Neuronal stem cell (in vitro differentiated cells): ENCODE measurements at regions not wholly inside any gene's neighbourhood (a gene's known extent, or its start where the extent isn't known, plus 50 kb on each side); places are given as distances from the start of the nearest gene placed in this dataset.

Source experiments
- DNase-seq: peaks from one replicate; pipeline ENCODE4 v3.0.0-alpha.2; 2013; ENCODE audit warnings: low spot score
- H2AFZ ChIP-seq: one replicate; pipeline ENCODE4 v1.6.1; 2013; ENCODE audit warnings: mild to moderate bottlenecking, low read length, inconsistent platforms
- H2AK5ac ChIP-seq: 2 replicates; pipeline ENCODE4 v1.6.1; 2013; ENCODE audit warnings: low read depth, mild to moderate bottlenecking, inconsistent platforms, low read length, moderate library complexity, mixed read lengths
- H2BK120ac ChIP-seq: 2 replicates; pipeline ENCODE4 v1.6.1; 2013; ENCODE audit warnings: low read depth, mild to moderate bottlenecking, inconsistent platforms, low read length, moderate library complexity, mixed read lengths
- H2BK12ac ChIP-seq: one replicate; pipeline ENCODE4 v1.6.1; 2013; ENCODE audit warnings: low read length, inconsistent platforms
- H2BK15ac ChIP-seq: 2 replicates; pipeline ENCODE4 v1.6.1; 2013; ENCODE audit warnings: mild to moderate bottlenecking, low read length, inconsistent platforms, mixed read lengths
- H2BK5ac ChIP-seq: one replicate; pipeline ENCODE4 v1.6.1; 2013; ENCODE audit warnings: inconsistent platforms, mild to moderate bottlenecking, low read length, moderate library complexity
- H3K14ac ChIP-seq: one replicate; pipeline ENCODE4 v1.6.1; 2013; ENCODE audit warnings: low read length, inconsistent platforms
- H3K18ac ChIP-seq: 2 replicates; pipeline ENCODE4 v1.6.1; 2013; ENCODE audit warnings: low read length, inconsistent platforms
- H3K23ac ChIP-seq: 2 replicates; pipeline ENCODE4 v1.6.1; 2013; ENCODE audit warnings: low read depth, mild to moderate bottlenecking, mixed read lengths, low read length, inconsistent platforms; ENCODE audit not compliant: poor library complexity
- H3K27ac ChIP-seq: replicated peaks from 3 replicates; pipeline ENCODE4 v1.5.1; 2013; ENCODE audit warnings: low read length, inconsistent platforms
- H3K27me3 ChIP-seq, 3 experiments: 2 replicates each; pipeline ENCODE4 v1.6.1; 2013; ENCODE audit warnings: low read length in 3 of 3, mild to moderate bottlenecking in 2 of 3, inconsistent platforms in 1 of 3, low read depth in 1 of 3, mixed read lengths in 1 of 3, moderate library complexity in 1 of 3; ENCODE audit not compliant: control insufficient read depth in 3 of 3, insufficient read depth in 3 of 3
- H3K36me3 ChIP-seq, 2 donors: replicated peaks in 1 of 2; 2 replicates each; pipeline ENCODE4 v1.6.1; 2013; ENCODE audit warnings: low read length in 2 of 2; ENCODE audit not compliant: control insufficient read depth in 2 of 2, insufficient read depth in 2 of 2
- H3K4ac ChIP-seq: 2 replicates; pipeline ENCODE4 v1.6.1; 2013; ENCODE audit warnings: inconsistent platforms, mild to moderate bottlenecking, low read length, moderate library complexity
- H3K4me1 ChIP-seq, 2 donors: 1 replicate in 1 of 2; 2 replicates in 1 of 2; pipeline ENCODE4 v1.6.1; 2013; ENCODE audit warnings: low read length in 2 of 2, low read depth in 1 of 2; ENCODE audit not compliant: control insufficient read depth in 2 of 2, insufficient read depth in 1 of 2
- H3K4me2 ChIP-seq: one replicate; pipeline ENCODE4 v1.6.1; 2013; ENCODE audit warnings: mild to moderate bottlenecking, low read length, inconsistent platforms; ENCODE audit not compliant: insufficient read depth, poor library complexity, severe bottlenecking
- H3K4me3 ChIP-seq, 2 donors: 2 replicates each; pipeline ENCODE4 v1.5.1; 2013; ENCODE audit warnings: low read length in 2 of 2, mild to moderate bottlenecking in 2 of 2, inconsistent platforms in 1 of 2, moderate library complexity in 1 of 2
- H3K79me1 ChIP-seq: one replicate; pipeline ENCODE4 v1.6.1; 2013; ENCODE audit warnings: low read depth, mild to moderate bottlenecking, inconsistent platforms, low read length, moderate library complexity
- H3K9ac ChIP-seq: one replicate; pipeline ENCODE4 v1.6.1; 2013; ENCODE audit warnings: mild to moderate bottlenecking, low read depth, low read length, inconsistent platforms; ENCODE audit not compliant: poor library complexity
- H3K9me3 ChIP-seq, 2 donors: replicated peaks in 1 of 2; 2 replicates each; pipeline versions ENCODE3 to v1.6.1; 2013; ENCODE audit warnings: low read length in 2 of 2, mild to moderate bottlenecking in 2 of 2, inconsistent platforms in 1 of 2, low read depth in 1 of 2, mixed read lengths in 1 of 2, moderate library complexity in 1 of 2; ENCODE audit not compliant: control insufficient read depth in 2 of 2, insufficient read depth in 1 of 2
- H4K8ac ChIP-seq: one replicate; pipeline ENCODE4 v1.6.1; 2013; ENCODE audit warnings: low read depth, mild to moderate bottlenecking, inconsistent platforms, low read length, moderate library complexity
- H4K91ac ChIP-seq: one replicate; pipeline ENCODE4 v1.6.1; 2013; ENCODE audit warnings: low read length, low read depth, mild to moderate bottlenecking, inconsistent platforms; ENCODE audit not compliant: poor library complexity
- WGBS, 2 donors: extraction: QIAGEN DNeasy Blood & Tissue Kit; methylation state at CpG; one replicate each; pipeline ENCODE4 v1.1.7; 2013; ENCODE audit warnings: missing lambda C conversion rate in 2 of 2, mixed read lengths in 1 of 2; ENCODE audit not compliant: insufficient read length in 2 of 2, insufficient replicate concordance in 1 of 2; ENCODE audit errors: extremely low coverage in 2 of 2; 5-methylcytosine and 5-hydroxymethylcytosine counted together

DNA sequence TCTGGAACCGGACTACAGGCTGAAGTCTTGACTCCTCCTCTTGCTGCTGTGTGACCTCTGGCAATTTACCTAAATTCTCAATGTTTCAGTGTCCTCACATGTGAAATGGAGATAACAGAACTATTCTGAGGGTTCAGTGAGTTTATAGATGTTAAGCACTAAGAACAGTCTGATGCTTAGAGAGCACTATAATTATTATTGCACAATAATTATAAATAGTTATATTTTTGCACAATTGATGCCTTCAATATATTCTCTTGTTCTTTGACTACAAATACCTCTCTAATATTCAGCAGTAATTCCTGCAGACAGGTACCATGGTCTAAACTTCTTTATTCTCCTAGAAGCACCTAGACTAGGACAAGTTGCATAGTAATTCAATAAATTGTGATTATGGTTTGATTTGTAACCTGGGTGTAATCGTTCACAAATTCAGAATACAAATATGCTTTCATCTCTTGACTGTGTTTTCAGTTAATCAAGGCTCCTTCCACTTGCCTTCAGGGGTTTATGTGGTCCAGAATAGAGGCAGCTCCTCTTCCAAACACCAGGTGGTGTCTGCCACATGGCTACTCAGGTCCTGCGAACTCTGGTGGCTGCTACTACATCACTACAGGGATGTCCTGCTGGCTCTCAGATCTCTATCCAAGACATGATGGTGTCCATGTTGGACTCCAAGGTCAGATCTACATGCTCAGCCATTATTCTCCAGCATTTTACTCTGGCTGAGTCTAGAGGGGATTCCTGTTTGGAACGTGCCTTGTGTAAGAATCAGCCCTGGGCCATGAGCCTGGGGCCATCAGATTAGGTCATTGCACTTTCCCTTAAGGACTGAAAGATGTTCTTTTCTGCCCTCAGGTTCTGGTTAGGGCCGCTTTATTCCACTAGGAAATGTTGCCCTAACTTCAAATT, 103.4 kb downstream of the QRFPR start:
- Histone ChIP-seq H3K4me2 (no peak overlapping the region), H3K27ac (no peak overlapping the region), H3K4me3 (no peak overlapping the region), H3K9ac (no peak overlapping the region), H3K23ac (no peak overlapping the region), H3K36me3 (no peaks in the 10 kb centered on the region), H2BK15ac (no peak overlapping the region), H3K9me3 (no peaks in the 10 kb centered on the region), H2BK120ac (no peak overlapping the region), H3K14ac (no peak overlapping the region), H3K18ac (no peak overlapping the region), H4K91ac (no peak overlapping the region), H2BK5ac (no peak overlapping the region), H3K27me3 (no peaks in the 10 kb centered on the region), H2AK5ac (no peak overlapping the region), H3K79me1 (no peaks in the 10 kb centered on the region), H2AFZ (no peak overlapping the region), H4K8ac (no peak overlapping the region), H3K4me1 (peaks cover 0 to 4% of the 10 kb centered on the region in 2 donors), H3K4ac (no peak overlapping the region), H2BK12ac (no peak overlapping the region)
- no CpG with 5 or more reads among the region's 5 CpGs for WGBS, 2 donors
- no peak for DNase-seq

GRCh38 chr4:121273191-121273590, 107.6 kb downstream of the QRFPR start:
- H3K9me3 ChIP-seq = no peaks in the 10 kb centered on the region
- no peaks in the 10 kb centered on the region for H3K79me1 ChIP-seq
- no peak overlapping the region for H3K9ac ChIP-seq
- H3K18ac ChIP-seq = no peak overlapping the region
- no peak overlapping the region for H3K23ac ChIP-seq
- no peak overlapping the region for H3K4me3 ChIP-seq
- no peak overlapping the region for H2BK120ac ChIP-seq
- H3K14ac ChIP-seq = no peak overlapping the region
- DNase-seq = no peak
- no peak overlapping the region for H3K4me2 ChIP-seq
- H2AK5ac ChIP-seq = no peak overlapping the region
- no peaks in the 10 kb centered on the region for H3K36me3 ChIP-seq
- H2BK15ac ChIP-seq = no peak overlapping the region
- H3K4me1 ChIP-seq = no peaks in the 10 kb centered on the region
- H4K91ac ChIP-seq = no peak overlapping the region
- H4K8ac ChIP-seq = no peak overlapping the region
- no peak overlapping the region for H2BK5ac ChIP-seq
- H3K27me3 ChIP-seq = no peaks in the 10 kb centered on the region
- no peak overlapping the region for H3K4ac ChIP-seq
- WGBS, 2 donors = no CpG with 5 or more reads among the region's 3 CpGs
- no peak overlapping the region for H2AFZ ChIP-seq
- no peak overlapping the region for H3K27ac ChIP-seq
- no peak overlapping the region for H2BK12ac ChIP-seq

- no peak overlapping the region for H3K4ac ChIP-seq
- no peaks in the 10 kb centered on the region for H3K4me1 ChIP-seq
- no peak overlapping the region for H3K18ac ChIP-seq
- H3K4me3 ChIP-seq = no peak overlapping the region
- H3K4me2 ChIP-seq = no peak overlapping the region
- no peak overlapping the region for H2AK5ac ChIP-seq
- H3K79me1 ChIP-seq = no peaks in the 10 kb centered on the region
- H2BK12ac ChIP-seq = no peak overlapping the region
- no peak overlapping the region for H2BK120ac ChIP-seq
- no peak for DNase-seq
- no peaks in the 10 kb centered on the region for H3K27me3 ChIP-seq
- H3K9me3 ChIP-seq = no peaks in the 10 kb centered on the region
- no CpG with 5 or more reads among the region's 2 CpGs for WGBS, 2 donors
- no peak overlapping the region for H3K23ac ChIP-seq
- no peak overlapping the region for H4K8ac ChIP-seq
- H3K9ac ChIP-seq = no peak overlapping the region
- H3K14ac ChIP-seq = no peak overlapping the region
- no peak overlapping the region for H4K91ac ChIP-seq
- no peak overlapping the region for H2BK15ac ChIP-seq
- no peak overlapping the region for H2AFZ ChIP-seq
- H2BK5ac ChIP-seq = no peak overlapping the region
- H3K27ac ChIP-seq = no peak overlapping the region
- no peaks in the 10 kb centered on the region for H3K36me3 ChIP-seq
Measured at GRCh38 chr4:121272526-121272925, 108.3 kb downstream of the QRFPR start.

DNA sequence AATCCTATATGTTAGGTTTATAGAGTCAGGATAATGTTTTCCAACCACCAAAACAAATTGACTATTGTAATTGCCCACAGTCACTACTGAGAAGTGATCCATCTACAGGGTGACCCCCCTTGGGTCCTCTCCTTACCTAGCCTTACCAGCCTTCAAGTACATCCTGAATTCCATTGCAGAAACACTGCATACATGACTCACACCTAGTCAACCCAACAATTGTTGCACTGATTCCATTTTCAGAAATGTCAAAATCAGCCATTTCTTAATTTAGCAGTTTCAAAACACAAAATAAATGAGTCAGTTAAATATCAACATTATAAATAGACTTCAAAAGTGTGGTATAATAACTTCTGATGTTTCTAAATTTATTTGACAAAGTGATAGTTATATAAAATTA, 106.3 kb upstream of the TNIP3 start:
- Histone ChIP-seq H3K4me2 (no peak overlapping the region), H3K27me3 (no peaks in the 10 kb centered on the region), H3K4ac (no peak overlapping the region), H3K4me1 (no peaks in the 10 kb centered on the region), H3K18ac (no peak overlapping the region), H2BK12ac (no peak overlapping the region), H3K36me3 (no peaks in the 10 kb centered on the region), H3K14ac (no peak overlapping the region), H4K8ac (no peak overlapping the region), H3K9ac (no peak overlapping the region), H2BK5ac (no peak overlapping the region), H3K79me1 (no peaks in the 10 kb centered on the region), H3K9me3 (no peaks in the 10 kb centered on the region), H3K23ac (no peak overlapping the region), H2AFZ (no peak overlapping the region), H2AK5ac (no peak overlapping the region), H3K4me3 (no peak overlapping the region), H2BK120ac (no peak overlapping the region), H2BK15ac (no peak overlapping the region), H3K27ac (no peak overlapping the region), H4K91ac (no peak overlapping the region)
- DNase-seq = no peak
